RWPE2 (cell line): ENCODE measurements at regions not wholly inside any gene's neighbourhood (a gene's known extent, or its start where the extent isn't known, plus 50 kb on each side); places are given as distances from the start of the nearest gene placed in this dataset.
A peak's percentile ranks its signal among the peaks of the same experiment; 100 is the strongest.

Experiments
- ATAC-seq: fragments of 200-7000 bp; cut with Tn5 transposase; 3 replicates; pipeline ENCODE4 v1.9.1; 2021; ENCODE audit warnings: low read depth
- DNase-seq: peaks from one replicate; pipeline ENCODE4 v3.0.0-alpha.2; 2020; ENCODE audit warnings: low spot score
- H3K27ac ChIP-seq: fragments of 450-650 bp; 2 replicates; pipeline ENCODE4 v1.5.1; 2017; ENCODE audit warnings: mild to moderate bottlenecking; ENCODE audit not compliant: poor library complexity, severe bottlenecking
- H3K27me3 ChIP-seq: fragments of 250-450 bp; sonication (Bioruptor Pico); 2 replicates; pipeline ENCODE4 v1.5.1; 2021; ENCODE audit warnings: mild to moderate bottlenecking, moderate library complexity; ENCODE audit not compliant: insufficient read depth, poor library complexity, severe bottlenecking
- H3K36me3 ChIP-seq: fragments of 250-450 bp; sonication (Bioruptor Pico); 2 replicates; pipeline ENCODE4 v1.5.1; 2020; ENCODE audit warnings: low read depth, mild to moderate bottlenecking, moderate library complexity
- H3K4me1 ChIP-seq: fragments of 250-450 bp; sonication (Bioruptor Pico); 2 replicates; pipeline ENCODE4 v1.5.1; 2021; ENCODE audit warnings: mild to moderate bottlenecking, moderate library complexity; ENCODE audit not compliant: insufficient read depth, poor library complexity, severe bottlenecking
- H3K4me3 ChIP-seq: fragments of 250-450 bp; sonication (Bioruptor Pico); 2 replicates; pipeline ENCODE4 v1.5.1; 2021; ENCODE audit warnings: mild to moderate bottlenecking, moderate library complexity; ENCODE audit not compliant: severe bottlenecking
- H3K9me3 ChIP-seq: fragments of 250-450 bp; sonication (Bioruptor Pico); 2 replicates; pipeline ENCODE4 v1.5.1; 2021; ENCODE audit warnings: mild to moderate bottlenecking, moderate library complexity; ENCODE audit not compliant: severe bottlenecking
- TF ChIP-seq, protein P1 (sequence below): fragments of 450-650 bp; IDR thresholded peaks from one replicate; pipeline ENCODE4 v1.5.1; 2017; ENCODE audit warnings: mild to moderate bottlenecking, moderate library complexity; ENCODE audit not compliant: poor library complexity, severe bottlenecking

DNA sequence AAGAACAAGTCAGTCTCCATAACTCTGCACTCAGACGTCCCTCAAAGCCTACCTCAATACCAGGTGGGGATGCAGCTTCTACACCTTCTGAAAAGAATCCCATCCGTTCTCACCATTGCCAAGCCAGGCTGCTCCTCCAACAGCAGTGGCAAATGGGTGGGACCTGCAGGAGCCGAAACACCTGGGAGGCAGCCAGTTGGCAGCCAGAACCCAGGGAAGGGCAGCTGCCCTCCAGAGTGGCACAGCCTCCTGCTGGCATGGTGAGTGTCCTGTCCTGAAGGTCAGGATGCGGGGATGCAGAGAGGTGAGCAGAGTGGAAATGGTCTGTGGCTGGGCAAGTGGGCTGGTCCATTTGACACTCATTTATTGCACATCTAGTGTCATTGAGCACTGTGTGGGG lies 210.6 kb upstream of the CDH4 start:
- Histone ChIP-seq H3K27ac (no peak overlapping the region), H3K9me3 (no peaks in the 10 kb centered on the region), H3K4me1 (peaks cover 4% of the 10 kb centered on the region), H3K4me3 (no peak overlapping the region), H3K36me3 (no peaks in the 10 kb centered on the region), H3K27me3 (peaks cover 47% of the 10 kb centered on the region)
- TF ChIP-seq, protein P1, sequence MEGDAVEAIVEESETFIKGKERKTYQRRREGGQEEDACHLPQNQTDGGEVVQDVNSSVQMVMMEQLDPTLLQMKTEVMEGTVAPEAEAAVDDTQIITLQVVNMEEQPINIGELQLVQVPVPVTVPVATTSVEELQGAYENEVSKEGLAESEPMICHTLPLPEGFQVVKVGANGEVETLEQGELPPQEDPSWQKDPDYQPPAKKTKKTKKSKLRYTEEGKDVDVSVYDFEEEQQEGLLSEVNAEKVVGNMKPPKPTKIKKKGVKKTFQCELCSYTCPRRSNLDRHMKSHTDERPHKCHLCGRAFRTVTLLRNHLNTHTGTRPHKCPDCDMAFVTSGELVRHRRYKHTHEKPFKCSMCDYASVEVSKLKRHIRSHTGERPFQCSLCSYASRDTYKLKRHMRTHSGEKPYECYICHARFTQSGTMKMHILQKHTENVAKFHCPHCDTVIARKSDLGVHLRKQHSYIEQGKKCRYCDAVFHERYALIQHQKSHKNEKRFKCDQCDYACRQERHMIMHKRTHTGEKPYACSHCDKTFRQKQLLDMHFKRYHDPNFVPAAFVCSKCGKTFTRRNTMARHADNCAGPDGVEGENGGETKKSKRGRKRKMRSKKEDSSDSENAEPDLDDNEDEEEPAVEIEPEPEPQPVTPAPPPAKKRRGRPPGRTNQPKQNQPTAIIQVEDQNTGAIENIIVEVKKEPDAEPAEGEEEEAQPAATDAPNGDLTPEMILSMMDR = no peak
- ATAC-seq (no peak), DNase-seq (peak; percentile 68)

DNA sequence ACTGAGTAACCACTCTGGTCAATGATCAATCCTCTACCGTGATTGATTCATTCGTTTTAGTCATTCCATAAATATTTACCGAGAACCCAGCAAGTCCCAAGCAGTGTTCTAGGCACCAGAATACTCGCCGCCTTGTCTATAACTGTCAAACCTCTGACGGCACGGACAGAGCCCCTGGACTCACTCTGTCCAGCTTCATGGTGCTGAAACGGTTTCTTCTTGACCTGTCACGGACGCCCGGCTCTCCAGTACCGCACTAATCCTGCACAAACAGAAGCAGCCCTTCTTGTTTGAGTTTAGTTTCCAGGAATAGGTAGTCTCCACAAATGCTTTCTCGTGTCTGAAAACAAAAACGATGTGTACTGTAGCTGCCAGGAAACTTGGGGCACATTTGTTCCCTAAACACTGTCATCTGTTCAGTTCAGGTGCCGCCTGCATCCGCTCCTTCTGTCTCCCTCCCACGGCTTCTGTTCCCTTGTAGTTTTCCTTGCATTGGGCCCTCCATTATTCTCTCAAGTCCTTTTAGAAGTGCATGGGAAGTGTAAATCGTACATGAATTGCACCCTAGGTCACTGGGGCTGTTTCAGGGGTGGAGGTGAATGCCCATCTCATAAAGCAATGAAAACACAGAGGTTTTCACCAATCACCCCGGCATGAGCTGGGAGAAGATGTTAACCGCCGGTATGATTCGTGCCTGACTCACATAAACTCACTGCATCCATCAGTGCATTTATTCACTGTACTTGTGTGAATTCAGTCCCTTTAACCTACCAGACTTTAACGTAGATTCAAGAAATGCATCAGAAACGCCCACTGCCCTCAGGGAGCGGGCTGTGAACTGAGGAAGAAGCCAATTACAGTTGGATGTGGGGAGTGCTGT lies 209.3 kb upstream of the CDH4 start:
- ATAC-seq = peak; percentile 59

DNA sequence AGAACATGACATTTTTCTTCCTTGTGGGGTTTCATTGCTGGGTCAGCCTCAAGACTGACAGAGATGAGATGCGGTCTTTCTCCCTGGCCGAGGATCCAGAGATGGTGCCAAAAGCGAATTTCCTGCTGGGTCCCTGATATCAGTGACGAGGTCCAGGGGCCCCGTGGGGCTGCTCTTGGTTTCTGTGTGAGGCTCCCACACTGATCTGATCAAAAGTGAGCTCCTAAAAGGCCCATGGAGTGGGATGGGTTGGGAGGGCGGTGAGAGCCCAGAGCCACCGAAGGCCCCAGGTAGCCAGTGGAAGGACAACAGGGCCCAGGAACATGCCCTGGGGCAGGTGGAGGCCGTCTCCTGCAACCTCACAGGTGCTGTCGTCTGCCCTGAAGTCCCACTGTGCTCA lies 208.4 kb upstream of the CDH4 start:
- TF ChIP-seq, protein P1 = no peak
- H3K27ac ChIP-seq = no peak overlapping the region

More for the DNA sequence above, 209.3 kb upstream of the CDH4 start:
- no peak overlapping the region for H3K4me3 ChIP-seq
- no peaks in the 10 kb centered on the region for H3K9me3 ChIP-seq
- no peaks in the 10 kb centered on the region for H3K36me3 ChIP-seq
- peak; percentile 57 for DNase-seq
- peaks cover 51% of the 10 kb centered on the region for H3K27me3 ChIP-seq
- H3K4me1 ChIP-seq = no peaks in the 10 kb centered on the region
- TF ChIP-seq, protein P1 = no peak
- H3K27ac ChIP-seq = no peak overlapping the region

DNA sequence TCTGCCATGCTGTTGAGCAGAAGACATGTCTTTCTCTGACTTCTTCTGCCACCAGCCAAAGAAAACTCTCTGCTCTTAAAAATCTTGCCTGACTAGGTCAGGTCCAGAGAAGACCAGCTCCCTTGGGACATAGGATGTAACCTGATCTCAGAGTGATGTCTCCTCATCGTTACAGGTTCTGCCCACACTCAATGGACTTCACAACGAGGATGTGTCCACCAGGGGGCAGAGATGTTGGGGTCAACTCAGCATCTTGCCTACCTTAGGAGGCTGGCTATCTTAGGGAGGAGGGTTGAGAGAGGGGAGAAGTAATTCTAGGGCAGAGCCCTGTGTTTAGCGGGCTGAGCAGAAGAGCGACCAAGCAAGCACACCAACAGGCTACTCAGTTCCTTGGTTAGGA lies 207.6 kb upstream of the CDH4 start:
- H3K27me3 ChIP-seq = peaks cover 58% of the 10 kb centered on the region
- peak; percentile 45 for DNase-seq
- no peaks in the 10 kb centered on the region for H3K9me3 ChIP-seq
- H3K36me3 ChIP-seq = no peaks in the 10 kb centered on the region
- H3K27ac ChIP-seq = no peak overlapping the region
- no peak overlapping the region for H3K4me3 ChIP-seq
- ATAC-seq = no peak
- H3K4me1 ChIP-seq = no peaks in the 10 kb centered on the region
- TF ChIP-seq, protein P1 = peak; percentile 17

More for the DNA sequence above, 208.4 kb upstream of the CDH4 start:
- peaks cover 56% of the 10 kb centered on the region for H3K27me3 ChIP-seq
- no peaks in the 10 kb centered on the region for H3K4me1 ChIP-seq
- no peak for ATAC-seq
- no peaks in the 10 kb centered on the region for H3K36me3 ChIP-seq
- H3K9me3 ChIP-seq = no peaks in the 10 kb centered on the region
- H3K4me3 ChIP-seq = no peak overlapping the region
- peak; percentile 76 for DNase-seq

DNA sequence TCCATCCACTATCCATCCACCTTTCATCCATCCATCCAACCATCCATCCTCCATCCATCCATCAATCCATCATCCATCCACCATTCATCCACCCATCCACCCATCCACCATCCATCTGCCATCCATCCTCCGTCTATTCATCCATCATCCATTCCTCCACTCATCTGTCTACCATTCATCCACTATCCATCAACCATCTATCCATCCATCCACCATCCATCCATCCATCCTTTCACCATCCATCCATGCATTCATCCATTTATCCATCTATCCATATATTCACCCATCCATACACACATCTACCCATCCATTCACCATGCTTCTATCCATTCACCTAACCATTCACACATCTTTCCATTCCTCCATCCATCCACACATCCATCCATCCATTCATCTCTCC lies 207.0 kb upstream of the CDH4 start:
- H3K9me3 ChIP-seq = no peaks in the 10 kb centered on the region
- no peaks in the 10 kb centered on the region for H3K4me1 ChIP-seq
- H3K4me3 ChIP-seq = no peak overlapping the region
- ATAC-seq (no peak), DNase-seq (peak; percentile 12)
- TF ChIP-seq, protein P1 = no peak
- no peaks in the 10 kb centered on the region for H3K36me3 ChIP-seq
- no peak overlapping the region for H3K27ac ChIP-seq
- peaks cover 64% of the 10 kb centered on the region for H3K27me3 ChIP-seq
